PC-3 (cell line): ENCODE measurements at regions not wholly inside any gene's neighbourhood (a gene's known extent, or its start where the extent isn't known, plus 50 kb on each side); places are given as distances from the start of the nearest gene placed in this dataset.

ENCODE experiments used
- ATAC-seq: fragments of 200-7000 bp; cut with Tn5 transposase; 2 replicates; pipeline ENCODE4 v1.9.1; 2020; ENCODE audit warnings: mild to moderate bottlenecking, moderate library complexity
- BruUV-seq: library from RNA; stranded (reverse); fragments of 400-500 nt; replicated peaks from 2 replicates; lab custom pipeline; 2021; lab: Mats Ljungman, UMichigan
- CTCF ChIA-PET: fragments of 300-600 bp; sonication (Branson Sonifier 250); formaldehyde crosslinking; loops from one replicate; lab custom pipeline; 2022; ENCODE audit warnings: antibody characterized with exemption; lab: Charles Lee
- POLR2A ChIA-PET: fragments of 300-600 bp; sonication (Branson Sonifier 250); formaldehyde crosslinking; loops from one replicate; lab custom pipeline; 2022; ENCODE audit warnings: antibody characterized with exemption; ENCODE audit not compliant: unreplicated experiment; lab: Charles Lee
- DNase-seq: peaks from one replicate; pipeline ENCODE4 v3.0.0-alpha.2; 2015
- H2AFZ ChIP-seq: fragments of 300-600 bp; sonication (generic); 2 replicates; pipeline ENCODE4 v1.6.0; 2016; ENCODE audit warnings: antibody characterized with exemption, low read length
- H3F3A ChIP-seq: fragments of 300-600 bp; sonication (generic); one replicate; pipeline ENCODE4 v1.6.0; 2017; ENCODE audit warnings: antibody characterized with exemption, low read length, control low read depth, mild to moderate bottlenecking; ENCODE audit not compliant: unreplicated experiment
- H3K27ac ChIP-seq: fragments of 300-600 bp; sonication (generic); 2 replicates; pipeline ENCODE4 v1.5.1; 2016; ENCODE audit warnings: mild to moderate bottlenecking, low read length
- H3K27me3 ChIP-seq: fragments of 300-600 bp; sonication (generic); 2 replicates; pipeline ENCODE4 v1.6.1; 2016; ENCODE audit warnings: low read length, mixed read lengths
- H3K36me3 ChIP-seq: fragments of 300-600 bp; sonication (generic); 2 replicates; pipeline ENCODE4 v1.6.1; 2016; ENCODE audit warnings: low read depth, mixed run types, low read length, mixed read lengths
- H3K4me1 ChIP-seq: fragments of 300-600 bp; sonication (generic); 2 replicates; pipeline ENCODE4 v1.5.1; 2016; ENCODE audit warnings: low read length; ENCODE audit not compliant: insufficient read depth
- H3K4me2 ChIP-seq: fragments of 300-600 bp; sonication (generic); 2 replicates; pipeline ENCODE4 v1.6.0; 2016; ENCODE audit warnings: low read length
- H3K4me3 ChIP-seq: fragments of 300-600 bp; sonication (generic); 2 replicates; pipeline ENCODE4 v1.5.1; 2016; ENCODE audit warnings: mild to moderate bottlenecking, low read length, mixed read lengths
- H3K79me2 ChIP-seq: fragments of 300-600 bp; sonication (generic); 2 replicates; pipeline ENCODE4 v1.6.1; 2017; ENCODE audit warnings: low read length, mixed read lengths
- H3K9ac ChIP-seq: fragments of 300-600 bp; sonication (generic); 2 replicates; pipeline ENCODE4 v1.6.0; 2016; ENCODE audit warnings: mild to moderate bottlenecking, low read length
- H3K9me2 ChIP-seq: fragments of 300-600 bp; sonication (generic); replicated peaks from 2 replicates; pipeline ENCODE4 v1.6.1; 2016; ENCODE audit warnings: mixed run types, low read length, mixed read lengths
- H3K9me3 ChIP-seq: fragments of 300-600 bp; sonication (generic); 2 replicates; pipeline ENCODE4 v1.6.1; 2016; ENCODE audit warnings: low read length, mixed read lengths
- H4K20me1 ChIP-seq: fragments of 300-600 bp; sonication (generic); 2 replicates; pipeline ENCODE4 v1.6.1; 2016; ENCODE audit warnings: low read length, mixed read lengths
- CTCF ChIP-seq: fragments of 300-600 bp; sonication (generic); conservative IDR thresholded peaks from 2 replicates; pipeline ENCODE4 v1.5.1; 2017; ENCODE audit warnings: antibody characterized with exemption, low read depth, mild to moderate bottlenecking, low read length
- EZH2 ChIP-seq: fragments of 300-600 bp; sonication (generic); IDR thresholded peaks from one replicate; pipeline ENCODE4 v1.6.1; 2017; ENCODE audit warnings: antibody characterized with exemption, mild to moderate bottlenecking, low read length; ENCODE audit not compliant: unreplicated experiment
- EZH2phosphoT487 ChIP-seq: fragments of 300-600 bp; sonication (generic); IDR thresholded peaks from 2 replicates; pipeline ENCODE4 v1.6.1; 2018; ENCODE audit warnings: mild to moderate bottlenecking, antibody characterized with exemption, low read length, borderline replicate concordance
- intact Hi-C: fragments of 100-400 bp; cut with micrococcal nuclease; formaldehyde crosslinking; loops from 2 replicates; pipeline ENCODE4 v1.9.0; 2023

GRCh38 chrX:122817321-122817955, 366.6 kb upstream of the GRIA3 start:
- Histone ChIP-seq H2AFZ (no peak overlapping the region), H3K4me1 (no peaks in the 10 kb centered on the region), H3K9me2 (no peaks in the 10 kb centered on the region), H3K4me2 (no peak overlapping the region), H4K20me1 (no peaks in the 10 kb centered on the region), H3K27ac (no peak overlapping the region), H3F3A (no peaks in the 10 kb centered on the region), H3K9ac (no peak overlapping the region), H3K27me3 (no peaks in the 10 kb centered on the region), H3K4me3 (no peak overlapping the region), H3K79me2 (no peaks in the 10 kb centered on the region), H3K36me3 (no peaks in the 10 kb centered on the region), H3K9me3 (no peaks in the 10 kb centered on the region)
- BruUV-seq = no TSS peak
- ChIA-PET CTCF (no interaction called here), POLR2A (no interaction called here)
- ATAC-seq (no peak), DNase-seq (no peak)
- TF ChIP-seq EZH2phosphoT487 = no peak
- no peak for TF ChIP-seq EZH2
- no peak for TF ChIP-seq CTCF
- intact Hi-C loops = no loop called here

- intact Hi-C loops = no loop called here
- H3K36me3 ChIP-seq = no peaks in the 10 kb centered on the region
- H3K27ac ChIP-seq = no peak overlapping the region
- no peaks in the 10 kb centered on the region for H4K20me1 ChIP-seq
- H3K4me2 ChIP-seq = no peak overlapping the region
- H3K79me2 ChIP-seq = no peaks in the 10 kb centered on the region
- no peaks in the 10 kb centered on the region for H3K4me1 ChIP-seq
- H3K27me3 ChIP-seq = no peaks in the 10 kb centered on the region
- ChIA-PET POLR2A (no interaction called here), CTCF (no interaction called here)
- TF ChIP-seq CTCF = no peak
- no peak for TF ChIP-seq EZH2
- TF ChIP-seq EZH2phosphoT487 = no peak
- ATAC-seq (no peak), DNase-seq (no peak)
- no peaks in the 10 kb centered on the region for H3K9me3 ChIP-seq
- no peaks in the 10 kb centered on the region for H3K9me2 ChIP-seq
- no peak overlapping the region for H2AFZ ChIP-seq
- H3K9ac ChIP-seq = no peak overlapping the region
- no TSS peak for BruUV-seq
- H3F3A ChIP-seq = no peaks in the 10 kb centered on the region
- no peak overlapping the region for H3K4me3 ChIP-seq
These were observed 366.0 kb upstream of the GRIA3 start for GRCh38 chrX:122818068-122818467.

GRCh38 chrX:122833230-122833629, 350.8 kb upstream of the GRIA3 start:
- H3K4me1 ChIP-seq = no peaks in the 10 kb centered on the region
- no peak overlapping the region for H3K9ac ChIP-seq
- POLR2A ChIA-PET = no interaction called here
- intact Hi-C loops = no loop called here
- CTCF ChIA-PET = no interaction called here
- no peaks in the 10 kb centered on the region for H3K9me2 ChIP-seq
- H3K27me3 ChIP-seq = no peaks in the 10 kb centered on the region
- no peaks in the 10 kb centered on the region for H3K79me2 ChIP-seq
- DNase-seq (no peak), ATAC-seq (no peak)
- H3K27ac ChIP-seq = no peak overlapping the region
- TF ChIP-seq CTCF = no peak
- no peak for TF ChIP-seq EZH2
- no peak for TF ChIP-seq EZH2phosphoT487
- no peaks in the 10 kb centered on the region for H3F3A ChIP-seq
- no peak overlapping the region for H3K4me2 ChIP-seq
- H2AFZ ChIP-seq = no peak overlapping the region
- no TSS peak for BruUV-seq
- H3K4me3 ChIP-seq = no peak overlapping the region
- H4K20me1 ChIP-seq = no peaks in the 10 kb centered on the region
- no peaks in the 10 kb centered on the region for H3K36me3 ChIP-seq
- no peaks in the 10 kb centered on the region for H3K9me3 ChIP-seq
